ENCODE measurements at regions not wholly inside any gene's neighbourhood (a gene's known extent, or its start where the extent isn't known, plus 50 kb on each side); places are given as distances from the start of the nearest gene placed in this dataset.

- DNase-seq (ENCODE audit: low read depth), result peak; percentile 64
- no peak for TF ChIP-seq CTCF (IDR thresholded peaks at IDR 0.05; ENCODE audit: insufficient read depth, low read depth, low read length, missing control alignments)
- H3K4me3 ChIP-seq (ENCODE audit: low read length), result no peak overlapping the region
These were observed 57.4 kb upstream of the EGFR start for GRCh38 chr7:54961391-54961790.

DNA sequence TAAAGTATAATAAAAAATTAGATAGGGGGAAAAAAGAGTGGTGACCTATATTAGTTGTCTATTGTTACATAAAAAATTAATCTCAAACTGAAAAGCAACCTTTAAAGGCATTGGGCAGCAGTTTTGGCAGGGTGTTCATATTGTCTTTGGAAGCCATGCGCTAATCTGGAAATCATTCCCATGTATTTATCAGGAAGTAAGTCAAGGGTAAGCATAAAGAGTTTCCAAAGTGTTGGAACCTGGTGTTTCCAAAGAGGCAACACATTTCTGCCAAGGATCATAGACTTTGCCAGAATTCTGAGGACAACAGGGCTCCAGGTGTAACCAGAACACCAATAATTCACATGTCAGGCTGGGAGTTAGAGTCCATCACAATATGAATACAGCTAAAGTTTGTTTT is 55.7 kb upstream of the EGFR start:
- DNase-seq (ENCODE audit: low read depth), result no peak
- no peak overlapping the region for H3K4me3 ChIP-seq (ENCODE audit: low read length)
- TF ChIP-seq CTCF (IDR thresholded peaks at IDR 0.05; ENCODE audit: insufficient read depth, low read depth, low read length, missing control alignments), result no peak

DNA sequence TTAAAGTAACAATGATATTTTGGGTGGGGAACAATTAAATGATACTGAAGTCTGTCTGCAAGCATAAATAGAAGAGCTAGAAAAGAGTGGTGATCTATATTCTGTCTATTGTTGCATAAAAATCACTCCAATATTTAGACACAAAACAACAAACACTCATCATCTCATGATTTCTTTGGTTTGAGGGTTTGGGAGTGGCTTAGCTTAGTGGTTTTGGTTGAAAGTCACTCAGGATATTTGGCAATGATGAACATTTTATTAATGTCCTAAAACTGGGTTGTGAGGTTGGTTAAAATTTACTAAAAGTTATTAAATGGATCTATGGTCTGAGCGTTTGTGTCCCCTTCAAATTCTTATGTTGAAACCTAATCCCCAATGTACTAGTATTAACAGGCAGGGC is 54.7 kb upstream of the EGFR start:
- DNase-seq (ENCODE audit: low read depth), result no peak
- no peak for TF ChIP-seq CTCF (IDR thresholded peaks at IDR 0.05; ENCODE audit: insufficient read depth, low read depth, low read length, missing control alignments)
- no peak overlapping the region for H3K4me3 ChIP-seq (ENCODE audit: low read length)

DNA sequence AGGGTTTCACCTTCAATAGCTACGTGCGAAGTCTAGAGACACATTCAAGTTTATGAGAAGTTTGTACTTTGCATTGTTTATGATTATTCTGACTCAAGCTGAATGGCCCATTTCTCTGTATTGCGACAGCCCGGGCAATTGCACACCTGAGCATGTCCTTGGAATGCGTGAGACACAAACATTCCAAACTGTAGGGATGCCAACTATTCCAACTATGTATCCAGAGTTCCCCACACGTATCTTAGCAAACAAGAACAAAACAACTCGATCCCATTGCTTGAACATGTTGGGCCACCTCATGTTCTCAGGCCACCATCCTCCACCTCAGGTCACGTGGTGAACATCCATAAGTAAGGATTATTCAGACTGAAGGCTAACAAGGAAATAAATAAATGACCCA is 51.4 kb upstream of the EGFR start:
- no peak for TF ChIP-seq CTCF (IDR thresholded peaks at IDR 0.05; ENCODE audit: insufficient read depth, low read depth, low read length, missing control alignments)
- H3K4me3 ChIP-seq (ENCODE audit: low read length), result no peak overlapping the region
- DNase-seq (ENCODE audit: low read depth), result peak; percentile 99

GRCh38 chr7:54968018-54968417 is 50.8 kb upstream of the EGFR start:
- no peak for DNase-seq (ENCODE audit: low read depth)
- no peak for TF ChIP-seq CTCF (IDR thresholded peaks at IDR 0.05; ENCODE audit: insufficient read depth, low read depth, low read length, missing control alignments)
- H3K4me3 ChIP-seq (ENCODE audit: low read length), result no peak overlapping the region

Data from epithelial cell of esophagus (primary cell).